NCI-H748 (cell line): ENCODE measurements at regions not wholly inside any gene's neighbourhood (a gene's known extent, or its start where the extent isn't known, plus 50 kb on each side); places are given as distances from the start of the nearest gene placed in this dataset.
"Not testable (repeated sequence)": the region's sequence is repeated elsewhere in the genome, so short reads cannot be mapped to it uniquely, and the experiment has no call there.

Source experiments
- DNase-seq: peaks from one replicate; lab custom pipeline; 2025; ENCODE audit not compliant: unreplicated experiment; lab: John Stamatoyannopoulos, UW

DNA sequence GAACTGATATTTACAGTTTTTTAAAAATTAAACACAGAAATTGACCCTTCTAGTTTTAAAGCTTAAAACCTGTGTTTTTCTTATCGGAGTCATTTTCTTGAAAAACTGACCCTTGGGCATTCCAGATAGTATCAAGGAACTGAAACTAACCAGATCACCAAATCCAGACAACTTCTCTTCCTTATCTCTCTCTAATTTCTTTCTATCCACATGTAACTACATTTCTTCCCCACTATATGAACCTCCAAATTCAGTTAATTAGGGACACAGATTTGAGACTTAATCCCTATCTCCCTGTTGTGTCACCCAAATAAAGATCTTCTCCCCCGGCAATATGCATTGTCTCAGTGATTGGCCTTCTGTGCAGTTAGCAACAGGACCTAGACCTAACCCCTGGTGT, 1643.0 kb upstream of the CDH6 start:
- no peak for DNase-seq

DNA sequence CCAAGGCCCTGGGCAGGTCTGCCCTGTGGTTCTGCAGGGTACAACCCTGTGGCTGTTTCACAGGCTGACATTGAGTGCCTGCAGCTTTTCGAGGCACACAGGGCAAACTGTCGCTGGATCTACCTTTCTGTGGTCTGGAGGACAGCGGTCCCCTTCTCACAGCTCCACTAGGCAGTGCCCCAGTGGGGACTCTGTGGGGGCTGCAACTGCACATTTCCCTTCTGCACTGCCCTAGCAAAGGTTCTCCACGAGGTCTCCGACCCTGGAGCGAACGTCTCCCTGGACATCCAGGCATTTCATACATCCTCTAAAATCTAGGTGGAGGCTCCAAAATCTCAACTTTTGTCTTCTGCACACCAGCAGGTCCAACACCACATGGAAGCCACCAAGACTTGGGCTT, 1645.2 kb upstream of the CDH6 start:
- no peak for DNase-seq

GRCh38 chr5:29547236-29547865, 1646.1 kb upstream of the CDH6 start:
- DNase-seq, result no peak

GRCh38 chr5:29543501-29543900, 1650.0 kb upstream of the CDH6 start:
- DNase-seq, result no peak

GRCh38 chr5:29524227-29524626, 1669.3 kb upstream of the CDH6 start:
- DNase-seq, result no peak

DNA sequence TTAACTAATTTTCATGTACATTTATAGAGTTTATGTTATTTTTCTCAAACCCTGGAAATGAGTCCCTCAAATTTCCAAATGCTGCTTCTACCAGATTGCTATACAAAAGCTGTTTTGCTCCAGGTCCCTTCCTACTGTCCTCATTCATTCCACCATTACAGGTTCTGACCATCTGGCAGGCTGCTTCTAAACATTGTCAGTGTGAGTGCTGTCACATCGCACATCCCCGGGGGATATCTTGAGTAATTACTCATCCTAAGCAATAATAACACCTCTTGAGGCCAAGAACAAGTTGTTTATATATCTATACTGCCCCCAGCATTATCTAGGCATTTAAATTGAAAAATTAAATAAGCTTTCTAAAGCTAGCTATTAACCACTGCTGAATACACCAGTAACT, 1675.3 kb upstream of the CDH6 start:
- peak; percentile 79 for DNase-seq

GRCh38 chr5:29516224-29516623, 1677.3 kb upstream of the CDH6 start:
- no peak for DNase-seq

DNA sequence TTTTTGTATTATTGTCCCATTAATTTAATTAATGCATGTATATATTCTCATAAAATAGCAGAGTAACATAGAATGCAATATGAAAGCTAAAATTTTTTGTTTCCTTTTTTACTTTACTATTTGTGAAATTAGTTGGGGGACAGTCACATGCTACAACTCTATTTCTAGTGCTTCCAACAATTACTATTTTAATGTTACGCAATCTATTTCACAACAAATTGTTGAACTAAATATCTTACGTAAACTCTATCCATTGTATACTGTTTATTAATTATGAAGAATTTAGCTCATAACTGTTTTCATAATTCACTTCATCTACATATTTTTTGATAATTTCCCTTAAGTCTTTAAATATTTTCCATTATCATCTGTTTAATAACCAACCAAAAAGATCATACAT, 1685.4 kb upstream of the CDH6 start:
- no peak for DNase-seq

GRCh38 chr5:29504411-29504810, 1689.1 kb upstream of the CDH6 start:
- DNase-seq, result no peak

DNA sequence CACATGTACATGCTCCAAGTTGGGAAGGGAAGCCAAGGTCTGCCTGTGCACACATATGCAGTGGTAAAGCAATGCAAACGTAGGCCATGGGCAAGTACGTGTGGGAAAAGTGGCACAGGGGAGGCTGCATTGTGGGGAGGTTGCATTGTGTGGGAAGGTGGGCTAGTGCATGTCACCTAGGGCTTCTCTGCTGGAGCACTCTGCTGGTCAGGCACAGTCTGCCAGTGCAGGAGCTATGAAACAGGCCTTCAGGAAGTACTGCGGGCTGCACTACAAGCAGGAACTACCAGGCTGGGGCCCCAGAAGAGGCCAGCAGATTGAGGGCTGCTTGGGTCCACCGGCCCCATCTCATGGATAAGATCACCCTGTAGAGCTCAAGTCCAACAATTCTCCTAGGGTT, 1694.6 kb upstream of the CDH6 start:
- DNase-seq, result no peak

GRCh38 chr5:29498412-29498811, 1695.1 kb upstream of the CDH6 start:
- no peak for DNase-seq

- DNase-seq, result no peak
These were observed 1708.2 kb upstream of the CDH6 start for GRCh38 chr5:29485333-29485732.

DNA sequence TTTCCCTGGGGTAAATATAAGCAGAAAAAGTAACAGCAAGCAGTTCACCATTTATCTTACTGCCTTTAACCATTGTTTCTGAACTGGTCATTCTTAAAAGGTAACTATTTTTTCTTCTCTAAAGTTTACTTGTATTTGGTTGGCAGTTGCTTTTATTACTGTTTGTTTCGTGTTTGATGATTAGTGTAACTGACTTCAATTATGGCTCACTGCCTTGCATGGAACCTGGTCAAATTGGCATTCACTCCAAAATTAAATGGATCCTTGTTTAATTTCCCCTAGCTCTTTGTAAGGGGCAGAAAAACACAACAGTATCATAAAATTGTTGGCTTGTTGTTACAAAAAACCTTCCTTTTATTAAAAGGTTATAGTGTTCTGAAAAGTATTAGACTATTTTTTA, 1723.9 kb upstream of the CDH6 start:
- DNase-seq, result no peak

- no peak for DNase-seq
These were observed 1731.2 kb upstream of the CDH6 start for GRCh38 chr5:29462241-29462640.

DNA sequence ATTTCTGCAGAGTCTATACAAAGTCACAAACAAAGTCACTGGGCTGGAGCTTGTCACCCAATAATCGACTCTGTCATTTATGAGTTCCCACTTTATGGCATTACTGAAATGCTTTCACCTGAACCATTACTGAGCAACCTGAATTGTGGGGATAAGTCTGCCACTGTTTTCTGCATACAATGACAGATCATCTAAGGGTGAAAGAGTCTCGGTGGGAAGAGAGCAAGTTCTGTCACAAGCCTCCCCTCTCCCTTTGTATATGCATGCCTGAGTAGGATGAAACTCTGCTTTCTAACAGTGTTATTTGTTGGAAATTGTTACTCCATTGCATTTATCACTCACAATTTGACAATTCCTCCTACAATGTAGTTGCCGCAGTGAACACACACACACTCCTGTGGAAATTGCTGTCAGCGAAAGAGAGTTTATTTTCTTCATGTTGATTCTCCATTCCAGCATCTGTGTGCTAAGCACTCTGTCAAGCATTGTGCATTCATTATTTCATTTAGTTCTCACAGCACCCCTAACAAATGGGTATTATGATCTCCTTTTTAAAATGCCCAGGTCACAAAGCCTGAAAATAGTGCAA, 1732.4 kb upstream of the CDH6 start:
- DNase-seq, result no peak

- DNase-seq, result not testable (repeated sequence)
These were observed 1742.5 kb upstream of the CDH6 start for GRCh38 chr5:29451004-29451403.

DNA sequence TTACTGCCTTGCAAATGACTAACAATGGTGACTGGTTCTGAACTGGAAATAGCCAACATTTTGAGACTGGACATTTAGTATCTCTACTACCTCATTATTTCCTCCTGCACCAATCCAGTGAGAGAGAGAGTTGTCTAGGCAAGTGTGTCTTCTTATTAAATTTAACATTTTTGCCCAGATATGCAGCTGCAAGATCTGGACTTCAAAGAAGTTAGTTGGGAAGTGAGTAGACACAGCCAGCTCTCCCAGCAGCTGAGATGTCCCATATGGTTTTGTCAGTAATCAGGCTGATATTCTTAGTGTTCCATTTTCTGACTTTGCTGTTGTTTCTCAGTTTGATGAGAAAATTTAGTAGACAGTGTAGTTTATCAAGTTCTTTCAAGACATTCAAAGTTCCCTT, 1778.8 kb upstream of the CDH6 start:
- no peak for DNase-seq

- DNase-seq, result no peak
These were observed 1780.5 kb upstream of the CDH6 start for GRCh38 chr5:29412979-29413378.

- DNase-seq, result no peak
These were observed 1791.2 kb upstream of the CDH6 start for GRCh38 chr5:29402270-29402669.

- DNase-seq, result no peak
These were observed 1803.5 kb upstream of the CDH6 start for GRCh38 chr5:29389993-29390392.

DNA sequence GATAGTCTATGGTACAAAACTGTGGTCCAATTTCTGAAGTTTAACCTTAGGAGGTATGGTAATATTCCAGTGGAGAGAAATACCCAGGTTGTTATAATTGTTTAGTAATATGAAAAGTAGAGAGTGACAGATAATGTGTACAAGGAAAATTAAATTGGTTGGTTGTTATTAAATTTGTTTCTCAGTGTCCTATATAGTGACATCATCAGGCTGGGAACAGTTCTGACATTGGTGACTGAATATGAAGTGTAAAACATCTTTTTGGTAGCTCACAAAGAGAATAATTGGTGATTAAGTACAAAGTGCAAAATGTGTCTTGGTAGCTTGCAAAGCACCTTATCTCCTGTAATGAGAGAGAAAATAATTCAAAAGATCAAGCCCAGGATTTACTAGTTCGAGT, 1806.1 kb upstream of the CDH6 start:
- DNase-seq, result no peak

DNA sequence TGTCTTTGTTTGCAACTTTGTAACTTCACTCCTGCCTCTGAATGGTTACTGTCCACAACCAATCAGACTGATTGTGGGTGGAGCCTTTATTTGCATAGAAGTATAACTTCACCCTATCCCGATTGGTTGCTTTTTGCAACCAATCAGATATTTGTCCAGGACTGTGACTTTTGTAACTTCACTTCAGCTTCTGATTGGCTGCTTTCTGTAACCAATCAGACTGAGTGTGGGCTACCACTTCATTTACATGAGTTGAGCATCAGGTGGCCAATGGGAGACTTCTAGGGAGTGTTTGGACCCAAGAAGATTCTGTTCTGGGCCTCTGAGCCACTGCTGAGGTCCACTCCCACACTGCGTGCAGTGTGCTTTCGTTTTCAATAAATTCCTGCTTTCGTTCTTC, 1810.7 kb upstream of the CDH6 start:
- no peak for DNase-seq

GRCh38 chr5:29380029-29380428, 1813.5 kb upstream of the CDH6 start:
- DNase-seq, result no peak
